BLaER1 treated with 17β-estradiol and CSF1 and Interleukin-3, amounts not matched to agents 10 nM and 100 nM (cell line): ENCODE measurements at regions not wholly inside any gene's neighbourhood (a gene's known extent, or its start where the extent isn't known, plus 50 kb on each side); places are given as distances from the start of the nearest gene placed in this dataset.
A peak's percentile ranks its signal among the peaks of the same experiment; 100 is the strongest.
"Not testable (repeated sequence)": the region's sequence is repeated elsewhere in the genome, so short reads cannot be mapped to it uniquely, and the experiment has no call there.

Experiments
- H3K27ac ChIP-seq, 11 experiments: shearing (Covaris generic); formaldehyde crosslinking; 2 replicates each; pipeline ENCODE4 v1.8.1; 2022
- H3K27me3 ChIP-seq, 11 experiments: shearing (Covaris generic); formaldehyde crosslinking; 2 replicates each; pipeline ENCODE4 v1.8.1; 2022
- H3K36me3 ChIP-seq, 11 experiments: shearing (Covaris generic); formaldehyde crosslinking; 2 replicates each; pipeline ENCODE4 v1.8.1; 2022
- H3K4me1 ChIP-seq, 10 experiments: shearing (Covaris generic); formaldehyde crosslinking; 2 replicates each; pipeline ENCODE4 v1.8.1; 2022
- H3K4me2 ChIP-seq, 11 experiments: shearing (Covaris generic); formaldehyde crosslinking; 2 replicates each; pipeline ENCODE4 v1.8.1; 2022
- H3K4me3 ChIP-seq, 10 experiments: shearing (Covaris generic); formaldehyde crosslinking; 2 replicates each; pipeline ENCODE4 v1.8.1; 2022
- H3K9ac ChIP-seq, 11 experiments: shearing (Covaris generic); formaldehyde crosslinking; 2 replicates each; pipeline ENCODE4 v1.8.1; 2022
- H3K9me3 ChIP-seq, 11 experiments: shearing (Covaris generic); formaldehyde crosslinking; replicated peaks in 1 of 11; 2 replicates each; pipeline ENCODE4 v1.8.1; 2022
- H4K20me1 ChIP-seq, 11 experiments: shearing (Covaris generic); formaldehyde crosslinking; 2 replicates each; pipeline ENCODE4 v1.8.1; 2022
- Cebpa-rat ChIP-seq, 11 experiments: shearing (Covaris generic); IDR thresholded peaks; 2 replicates each; pipeline ENCODE4 v1.8.1; 2022

DNA sequence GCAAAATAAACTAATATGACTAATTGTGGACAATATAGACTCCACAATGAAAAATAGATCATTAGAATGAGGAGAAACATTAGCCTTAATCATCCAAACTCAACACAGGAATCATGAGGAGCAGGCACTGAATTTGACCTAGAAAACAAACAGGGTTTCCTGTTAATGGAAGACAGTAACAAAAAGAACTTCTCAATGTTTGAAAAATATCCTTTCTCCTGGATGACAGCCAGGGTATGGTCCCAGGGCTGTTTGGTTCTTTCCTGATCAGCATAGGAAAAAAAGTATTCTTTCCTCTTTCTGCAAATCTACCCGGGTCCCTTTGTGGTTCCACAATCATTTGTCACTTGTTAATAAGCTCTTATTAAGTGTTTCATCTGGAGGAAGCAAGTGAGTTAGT is 145.3 kb upstream of the SVIL start:
- Histone ChIP-seq H3K4me1 (peaks cover 0 to 23% (median 6%) of the 10 kb centered on the region in 10 experiments; a peak in 14 of 20 replicates), H3K36me3 (no peaks in the 10 kb centered on the region), H3K4me2 (peak overlapping the region in 3 of 11 experiments; percentile 25 to 54 (median 29); a peak in 4 of 22 replicates), H3K9me3 (peaks cover 0 to 5% (median 0%) of the 10 kb centered on the region in 11 experiments; a peak in 1 of 22 replicates), H3K27ac (no peak overlapping the region), H3K27me3 (no peaks in the 10 kb centered on the region), H4K20me1 (no peaks in the 10 kb centered on the region), H3K4me3 (no peak overlapping the region), H3K9ac (no peak overlapping the region)
- no peak for TF ChIP-seq Cebpa-rat (IDR thresholded peaks at IDR 0.05)

DNA sequence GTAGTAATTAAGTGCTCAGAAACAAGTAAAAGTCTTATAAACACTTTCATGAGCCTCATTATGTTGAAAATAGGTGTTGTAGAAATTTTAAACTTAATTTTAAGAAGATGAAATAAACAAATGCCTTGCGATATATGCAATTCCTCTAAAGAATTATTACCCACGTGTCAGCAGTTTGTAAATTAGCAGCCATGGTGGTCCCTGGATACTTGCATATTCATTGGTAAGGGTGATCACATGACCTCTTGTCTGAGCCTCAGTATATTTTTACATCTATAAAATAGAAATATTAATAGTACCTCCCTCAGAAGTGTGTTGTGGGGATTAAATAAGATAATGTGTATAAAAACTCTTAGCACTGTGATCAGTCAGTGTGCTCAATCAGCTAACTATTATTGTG is 141.5 kb upstream of the SVIL start:
- no peak overlapping the region for H3K27ac ChIP-seq
- no peak overlapping the region for H3K4me3 ChIP-seq
- no peaks in the 10 kb centered on the region for H3K36me3 ChIP-seq
- H3K9ac ChIP-seq: no peak overlapping the region
- no peaks in the 10 kb centered on the region for H3K27me3 ChIP-seq
- peaks cover 0 to 11% (median 0%) of the 10 kb centered on the region in 11 experiments; a peak in 3 of 22 replicates for H3K9me3 ChIP-seq
- no peaks in the 10 kb centered on the region for H4K20me1 ChIP-seq
- H3K4me2 ChIP-seq: no peak overlapping the region
- H3K4me1 ChIP-seq: peaks cover 9 to 26% (median 11%) of the 10 kb centered on the region in 10 experiments
- TF ChIP-seq Cebpa-rat (IDR thresholded peaks at IDR 0.05): no peak

DNA sequence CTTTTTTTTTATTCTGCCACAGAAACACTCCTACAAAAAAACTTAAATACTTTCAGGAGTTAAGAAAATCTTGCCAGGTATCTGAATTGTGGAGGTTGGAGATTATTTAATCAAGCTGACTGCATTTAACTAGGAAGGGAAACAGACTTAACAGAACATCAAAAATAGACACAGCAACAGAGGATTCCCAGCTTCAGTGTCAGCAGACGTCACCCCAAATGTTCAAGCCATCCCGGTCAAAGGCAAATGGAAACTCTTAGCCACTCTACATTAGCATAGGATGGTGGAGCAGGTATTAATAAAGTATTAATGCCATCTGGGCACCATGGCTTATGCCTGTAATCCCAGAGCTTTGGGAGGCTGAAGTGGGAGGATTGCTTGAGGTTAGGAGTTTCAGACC is 139.7 kb upstream of the SVIL start:
- no peaks in the 10 kb centered on the region for H4K20me1 ChIP-seq
- no peak overlapping the region for H3K27ac ChIP-seq
- no peaks in the 10 kb centered on the region for H3K27me3 ChIP-seq
- H3K36me3 ChIP-seq: no peaks in the 10 kb centered on the region
- H3K4me1 ChIP-seq: peaks cover 9 to 14% (median 10%) of the 10 kb centered on the region in 10 experiments
- H3K4me3 ChIP-seq: no peak overlapping the region
- no peak overlapping the region for H3K4me2 ChIP-seq
- TF ChIP-seq Cebpa-rat (IDR thresholded peaks at IDR 0.05): no peak
- H3K9ac ChIP-seq: no peak overlapping the region
- peaks cover 0 to 11% (median 0%) of the 10 kb centered on the region in 11 experiments; a peak in 5 of 22 replicates for H3K9me3 ChIP-seq

DNA sequence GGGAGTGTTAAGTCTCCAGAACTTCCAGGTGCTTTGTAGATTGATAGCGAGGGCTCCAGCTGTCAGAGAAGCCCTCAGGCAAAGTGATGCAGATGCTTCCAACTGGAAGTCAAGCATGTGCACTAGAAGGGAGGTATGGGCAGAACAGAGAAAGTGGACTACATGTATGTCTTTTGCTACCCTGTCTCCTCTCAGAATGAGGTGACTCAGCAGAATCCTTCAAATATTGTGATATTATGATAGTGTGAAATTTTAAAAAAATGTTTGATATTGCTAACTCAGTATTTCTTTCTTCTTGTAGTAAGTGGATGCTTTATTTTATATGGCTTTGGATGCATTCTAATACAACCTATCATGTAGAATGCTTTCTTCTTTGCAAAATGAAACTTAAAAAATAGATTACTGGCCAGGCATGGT is 138.9 kb upstream of the SVIL start:
- Histone ChIP-seq H3K27ac (no peak overlapping the region), H3K4me3 (no peak overlapping the region), H3K36me3 (no peaks in the 10 kb centered on the region), H3K9me3 (peaks cover 0 to 10% (median 0%) of the 10 kb centered on the region in 11 experiments; a peak in 5 of 22 replicates), H3K4me1 (peaks cover 9 to 15% (median 11%) of the 10 kb centered on the region in 10 experiments), H4K20me1 (no peaks in the 10 kb centered on the region), H3K9ac (no peak overlapping the region), H3K27me3 (no peaks in the 10 kb centered on the region), H3K4me2 (no peak overlapping the region)
- TF ChIP-seq Cebpa-rat (IDR thresholded peaks at IDR 0.05): no peak

DNA sequence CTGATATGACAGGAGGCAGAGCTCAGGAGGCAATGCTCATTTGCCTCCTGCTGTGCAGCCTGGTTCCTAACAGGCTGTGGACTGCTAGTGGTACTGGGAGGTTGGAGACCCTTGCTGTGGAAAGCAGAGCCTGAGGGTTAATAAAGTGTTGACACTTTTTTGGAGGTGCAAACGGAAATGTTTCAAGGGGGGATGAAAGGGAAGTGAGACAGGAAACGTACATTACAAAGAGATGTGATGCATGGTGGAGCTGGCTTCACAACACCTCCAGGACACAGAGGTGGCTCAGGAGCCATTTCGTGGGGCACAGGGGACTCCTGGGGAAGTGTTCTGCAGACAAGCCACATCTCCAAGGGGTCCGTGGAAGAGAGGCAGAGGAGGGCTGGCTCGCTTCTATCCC is 137.6 kb upstream of the SVIL start:
- no peak for TF ChIP-seq Cebpa-rat (IDR thresholded peaks at IDR 0.05)
- peak overlapping the region; percentile 31 to 62 (median 49); a peak in 21 of 22 replicates for H3K4me2 ChIP-seq
- 0 out of 22 replicates have a peak overlapping the region, but pooled peaks of 1 of the 11 experiments have one; percentile 13 for H3K27ac ChIP-seq
- no peaks in the 10 kb centered on the region for H4K20me1 ChIP-seq
- H3K9ac ChIP-seq: no peak overlapping the region
- H3K4me3 ChIP-seq: no peak overlapping the region
- H3K4me1 ChIP-seq: peaks cover 20 to 27% (median 22%) of the 10 kb centered on the region in 10 experiments
- H3K9me3 ChIP-seq: peaks cover 0 to 6% (median 0%) of the 10 kb centered on the region in 11 experiments; a peak in 4 of 22 replicates
- no peaks in the 10 kb centered on the region for H3K27me3 ChIP-seq
- no peaks in the 10 kb centered on the region for H3K36me3 ChIP-seq

DNA sequence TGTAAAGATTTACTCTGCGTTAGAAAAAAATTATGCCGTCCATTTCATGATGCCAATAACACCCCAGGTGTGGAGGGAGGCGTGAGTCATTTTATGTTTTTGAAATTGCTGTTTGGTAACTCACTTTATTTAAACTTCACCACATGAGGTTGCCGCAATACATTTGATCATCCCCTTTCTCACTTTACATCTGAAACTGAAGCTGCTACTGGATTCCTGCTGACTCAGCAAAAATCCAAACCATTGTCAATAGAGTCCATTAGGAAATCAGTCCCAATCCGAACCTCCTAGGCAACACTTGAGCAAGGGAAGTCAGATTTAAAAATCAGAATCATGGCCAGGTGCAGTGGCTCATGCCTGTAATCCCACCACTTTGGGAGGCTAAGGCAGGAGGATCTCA is 136.6 kb upstream of the SVIL start:
- Histone ChIP-seq H3K9ac (no peak overlapping the region), H3K27me3 (no peaks in the 10 kb centered on the region), H3K36me3 (no peaks in the 10 kb centered on the region), H3K9me3 (peaks cover 0 to 6% (median 0%) of the 10 kb centered on the region in 11 experiments; a peak in 4 of 22 replicates), H4K20me1 (no peaks in the 10 kb centered on the region), H3K27ac (no peak overlapping the region), H3K4me1 (peaks cover 20 to 28% (median 23%) of the 10 kb centered on the region in 10 experiments), H3K4me2 (no peak overlapping the region), H3K4me3 (no peak overlapping the region)
- no peak for TF ChIP-seq Cebpa-rat (IDR thresholded peaks at IDR 0.05)

DNA sequence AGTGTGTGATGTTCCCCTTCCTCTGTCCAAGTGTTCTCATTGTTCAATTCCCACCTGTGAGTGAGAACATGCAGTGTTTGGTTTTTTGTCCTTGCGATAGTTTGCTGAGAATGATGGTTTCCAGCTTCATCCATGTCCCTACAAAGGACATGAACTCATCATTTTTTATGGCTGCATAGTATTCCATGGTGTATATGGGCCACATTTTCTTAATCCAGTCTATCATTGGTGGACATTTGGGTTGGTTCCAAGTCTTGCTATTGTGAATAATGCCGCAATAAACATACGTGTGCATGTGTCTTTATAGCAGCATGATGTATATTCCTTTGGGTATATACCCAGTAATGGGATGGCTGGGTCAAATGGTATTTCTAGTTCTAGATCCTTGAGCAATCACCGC is 134.5 kb upstream of the SVIL start:
- H3K4me3 ChIP-seq, H4K20me1 ChIP-seq, H3K4me2 ChIP-seq, H3K27me3 ChIP-seq, H3K9ac ChIP-seq, H3K27ac ChIP-seq, H3K9me3 ChIP-seq, H3K36me3 ChIP-seq: not testable (repeated sequence)
- H3K4me1 ChIP-seq: peaks cover 20 to 31% (median 23%) of the 10 kb centered on the region in 10 experiments

DNA sequence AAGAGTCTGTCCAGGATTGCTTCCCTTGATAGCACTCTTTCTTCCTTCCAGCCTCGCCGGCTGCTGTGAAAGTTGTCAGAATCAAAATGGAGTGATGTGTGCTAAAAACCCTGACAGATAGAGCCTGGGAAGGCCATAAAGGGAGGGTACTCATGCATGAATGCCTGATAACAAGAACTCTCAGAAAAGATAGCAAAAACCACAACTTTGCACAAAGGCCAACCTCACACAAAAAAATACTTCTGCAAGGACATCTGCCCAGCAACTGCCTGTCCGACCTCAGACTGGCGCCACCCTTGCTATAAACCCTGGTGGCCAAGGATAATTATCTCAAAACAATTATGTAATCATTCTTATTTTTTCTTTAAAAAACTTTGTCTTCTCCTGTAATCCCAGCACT is 133.2 kb upstream of the SVIL start:
- Histone ChIP-seq H3K9me3 (peaks cover 0 to 6% (median 0%) of the 10 kb centered on the region in 11 experiments; a peak in 2 of 22 replicates), H3K9ac (0 out of 22 replicates have a peak overlapping the region, but pooled peaks of 1 of the 11 experiments have one; percentile 1), H4K20me1 (no peaks in the 10 kb centered on the region), H3K27me3 (no peaks in the 10 kb centered on the region), H3K36me3 (no peaks in the 10 kb centered on the region), H3K4me1 (peaks cover 26 to 44% (median 30%) of the 10 kb centered on the region in 10 experiments), H3K4me3 (no peak overlapping the region), H3K4me2 (peak overlapping the region; percentile 15 to 73 (median 62); a peak in 21 of 22 replicates), H3K27ac (no peak overlapping the region)
- TF ChIP-seq Cebpa-rat (IDR thresholded peaks at IDR 0.05): no peak

DNA sequence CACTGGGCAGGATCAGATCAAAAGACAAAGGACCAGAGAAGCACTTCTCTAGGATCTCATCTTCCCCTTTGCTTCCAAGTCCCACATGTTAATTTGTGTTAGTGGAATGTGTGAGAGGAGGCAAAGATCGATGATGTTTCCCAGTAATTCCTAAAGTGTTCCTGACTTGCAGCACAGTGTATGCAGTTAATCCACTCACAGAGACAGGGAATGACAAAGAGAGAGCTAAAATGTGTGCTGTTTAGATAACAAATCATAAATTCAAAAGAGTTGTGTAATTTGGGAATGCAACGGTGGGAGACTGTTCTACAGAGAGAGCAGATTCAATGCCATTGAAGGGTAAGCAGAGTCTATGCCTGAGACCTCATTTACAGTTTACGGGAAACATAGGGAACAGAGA is 132.0 kb upstream of the SVIL start:
- no peak for TF ChIP-seq Cebpa-rat (IDR thresholded peaks at IDR 0.05)
- H3K9ac ChIP-seq: no peak overlapping the region
- H3K36me3 ChIP-seq: no peaks in the 10 kb centered on the region
- H3K27me3 ChIP-seq: no peaks in the 10 kb centered on the region
- peaks cover 19 to 40% (median 25%) of the 10 kb centered on the region in 10 experiments for H3K4me1 ChIP-seq
- H3K9me3 ChIP-seq: peaks cover 0 to 5% (median 0%) of the 10 kb centered on the region in 11 experiments; a peak in 2 of 22 replicates
- H3K4me2 ChIP-seq: peak overlapping the region in 2 of 11 experiments; percentile 3 to 43; a peak in 2 of 22 replicates
- no peak overlapping the region for H3K27ac ChIP-seq
- no peaks in the 10 kb centered on the region for H4K20me1 ChIP-seq
- no peak overlapping the region for H3K4me3 ChIP-seq

DNA sequence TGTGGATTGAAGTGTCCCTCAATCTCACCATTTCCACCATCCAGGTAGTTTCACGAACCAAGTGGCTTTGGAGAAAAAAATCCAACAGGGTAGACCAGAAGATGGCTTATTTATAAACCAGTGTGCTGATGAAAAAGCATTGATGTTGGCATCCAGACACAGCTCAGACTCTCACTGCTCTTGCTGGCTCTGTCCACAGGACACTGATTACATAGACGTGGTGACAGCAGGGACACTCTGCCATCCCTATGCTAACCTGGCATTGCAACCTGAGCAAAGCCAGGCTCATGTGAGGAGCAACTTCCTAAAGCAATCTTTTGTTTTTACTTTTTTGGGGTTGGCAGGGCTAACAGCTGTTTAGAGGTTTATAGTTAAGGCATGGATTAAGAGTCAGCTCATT is 130.6 kb upstream of the SVIL start:
- Histone ChIP-seq H3K4me3 (no peak overlapping the region), H3K36me3 (no peaks in the 10 kb centered on the region), H3K9ac (no peak overlapping the region), H3K9me3 (peaks cover 0 to 5% (median 0%) of the 10 kb centered on the region in 11 experiments; a peak in 2 of 22 replicates), H3K4me1 (peaks cover 19 to 40% (median 25%) of the 10 kb centered on the region in 10 experiments), H4K20me1 (no peaks in the 10 kb centered on the region), H3K27ac (no peak overlapping the region), H3K27me3 (no peaks in the 10 kb centered on the region), H3K4me2 (no peak overlapping the region)
- no peak for TF ChIP-seq Cebpa-rat (IDR thresholded peaks at IDR 0.05)
